ENCODE measurements at regions not wholly inside any gene's neighbourhood (a gene's known extent, or its start where the extent isn't known, plus 50 kb on each side); places are given as distances from the start of the nearest gene placed in this dataset.

- TF ChIP-seq CTCF (IDR thresholded peaks at IDR 0.05; ENCODE audit: unreplicated experiment) = no peak
- H3K27ac Mint-ChIP-seq = no peak overlapping the region
Measured at GRCh38 chr6:90977513-90977912, 390.6 kb upstream of the MAP3K7 start.

GRCh38 chr6:90976341-90976740 is 389.5 kb upstream of the MAP3K7 start:
- peaks cover 4% of the 10 kb centered on the region for H3K9me3 Mint-ChIP-seq
- H3K4me1 Mint-ChIP-seq = peaks cover 22% of the 10 kb centered on the region
- no peak for TF ChIP-seq CTCF (IDR thresholded peaks at IDR 0.05; ENCODE audit: unreplicated experiment)
- no peaks in the 10 kb centered on the region for H3K36me3 Mint-ChIP-seq
- H3K4me3 Mint-ChIP-seq = no peak overlapping the region
- DNase-seq (ENCODE audit: low spot score in 2 of 2, unreplicated experiment in 2 of 2) = no peak
- H3K27ac Mint-ChIP-seq = no peak overlapping the region
- no peaks in the 10 kb centered on the region for H3K27me3 Mint-ChIP-seq (ENCODE audit: low read depth)

More at GRCh38 chr6:90977513-90977912, 390.6 kb upstream of the MAP3K7 start:
- H3K4me1 Mint-ChIP-seq = peaks cover 11% of the 10 kb centered on the region
- no peaks in the 10 kb centered on the region for H3K27me3 Mint-ChIP-seq (ENCODE audit: low read depth)
- no peak for DNase-seq (ENCODE audit: low spot score in 2 of 2, unreplicated experiment in 2 of 2)
- peaks cover 4% of the 10 kb centered on the region for H3K9me3 Mint-ChIP-seq
- H3K36me3 Mint-ChIP-seq = no peaks in the 10 kb centered on the region
- no peak overlapping the region for H3K4me3 Mint-ChIP-seq

GRCh38 chr6:90975741-90976140 is 388.9 kb upstream of the MAP3K7 start:
- Mint-ChIP-seq H3K27me3 (ENCODE audit: low read depth) (no peaks in the 10 kb centered on the region), H3K9me3 (peaks cover 4% of the 10 kb centered on the region), H3K4me1 (peaks cover 23% of the 10 kb centered on the region), H3K4me3 (no peak overlapping the region), H3K36me3 (no peaks in the 10 kb centered on the region), H3K27ac (no peak overlapping the region)
- DNase-seq (ENCODE audit: low spot score in 2 of 2, unreplicated experiment in 2 of 2) = no peak
- TF ChIP-seq CTCF (IDR thresholded peaks at IDR 0.05; ENCODE audit: unreplicated experiment) = no peak

GRCh38 chr6:90973188-90973587 is 386.3 kb upstream of the MAP3K7 start:
- no peak for DNase-seq (ENCODE audit: low spot score in 2 of 2, unreplicated experiment in 2 of 2)
- Mint-ChIP-seq H3K27ac (no peak overlapping the region), H3K4me3 (no peak overlapping the region), H3K36me3 (no peaks in the 10 kb centered on the region), H3K27me3 (ENCODE audit: low read depth) (no peaks in the 10 kb centered on the region), H3K9me3 (peaks cover 13% of the 10 kb centered on the region), H3K4me1 (peaks cover 21% of the 10 kb centered on the region)
- TF ChIP-seq CTCF (IDR thresholded peaks at IDR 0.05; ENCODE audit: unreplicated experiment) = no peak

- H3K36me3 Mint-ChIP-seq = no peaks in the 10 kb centered on the region
- peaks cover 13% of the 10 kb centered on the region for H3K9me3 Mint-ChIP-seq
- DNase-seq (ENCODE audit: low spot score in 2 of 2, unreplicated experiment in 2 of 2) = no peak
- no peak for TF ChIP-seq CTCF (IDR thresholded peaks at IDR 0.05; ENCODE audit: unreplicated experiment)
- no peak overlapping the region for H3K27ac Mint-ChIP-seq
- H3K27me3 Mint-ChIP-seq (ENCODE audit: low read depth) = no peaks in the 10 kb centered on the region
- no peak overlapping the region for H3K4me3 Mint-ChIP-seq
- H3K4me1 Mint-ChIP-seq = peaks cover 15% of the 10 kb centered on the region
Measured at GRCh38 chr6:90970672-90971071, 383.8 kb upstream of the MAP3K7 start.

- Mint-ChIP-seq H3K9me3 (peaks cover 9% of the 10 kb centered on the region), H3K4me1 (peaks cover 11% of the 10 kb centered on the region), H3K27ac (no peak overlapping the region), H3K36me3 (no peaks in the 10 kb centered on the region), H3K27me3 (ENCODE audit: low read depth) (no peaks in the 10 kb centered on the region), H3K4me3 (no peak overlapping the region)
- no peak for TF ChIP-seq CTCF (IDR thresholded peaks at IDR 0.05; ENCODE audit: unreplicated experiment)
- DNase-seq (ENCODE audit: low spot score in 2 of 2, unreplicated experiment in 2 of 2) = no peak
Measured at GRCh38 chr6:90967471-90967870, 380.6 kb upstream of the MAP3K7 start.
